Activated CD8-positive, alpha-beta T cell treated with anti-CD3 and anti-CD28 coated beads for 36 hours (primary cell): ENCODE measurements at regions not wholly inside any gene's neighbourhood (a gene's known extent, or its start where the extent isn't known, plus 50 kb on each side); places are given as distances from the start of the nearest gene placed in this dataset.

ENCODE experiments used
- ATAC-seq: fragments of 200-7000 bp; cut with Tn5 transposase; one replicate; pipeline ENCODE4 v1.10.0; 2021; ENCODE audit warnings: mild to moderate bottlenecking, moderate library complexity
- CTCF ChIA-PET: fragments of 350-600 bp; sonication (Branson Sonifier 250); formaldehyde crosslinking; loops from one replicate; lab custom pipeline; 2021; ENCODE audit warnings: antibody characterized with exemption; lab: Charles Lee
- POLR2A ChIA-PET: fragments of 350-600 bp; sonication (Branson Sonifier 250); formaldehyde crosslinking; loops from one replicate; lab custom pipeline; 2021; ENCODE audit warnings: antibody characterized with exemption; lab: Charles Lee
- DNase-seq: peaks from one replicate; pipeline ENCODE4 v3.0.0-alpha.2; 2020
- H3K27ac Mint-ChIP-seq: one replicate; pipeline ENCODE4 v1.8.0; 2021; ENCODE audit warnings: mild to moderate bottlenecking, mixed read lengths
- H3K27me3 Mint-ChIP-seq: one replicate; pipeline ENCODE4 v1.8.0; 2021; ENCODE audit warnings: mixed read lengths
- H3K36me3 Mint-ChIP-seq: one replicate; pipeline ENCODE4 v1.8.0; 2021; ENCODE audit warnings: low read depth, mixed read lengths
- H3K4me1 Mint-ChIP-seq: one replicate; pipeline ENCODE4 v1.8.0; 2021; ENCODE audit warnings: low read depth, mixed read lengths
- H3K4me3 Mint-ChIP-seq: one replicate; pipeline ENCODE4 v1.8.0; 2021; ENCODE audit warnings: mild to moderate bottlenecking, moderate library complexity, mixed read lengths
- H3K9me3 Mint-ChIP-seq: one replicate; pipeline ENCODE4 v1.8.0; 2021; ENCODE audit warnings: mixed read lengths
- intact Hi-C: fragments of 100-400 bp; cut with micrococcal nuclease; formaldehyde crosslinking; loops from one replicate; pipeline ENCODE4 v1.10.0; 2022
- TF ChIP-seq, protein P1 (sequence below): fragments of 200-600 bp; IDR thresholded peaks from one replicate; pipeline ENCODE4 v1.8.0; 2022; ENCODE audit warnings: antibody characterized with exemption, mild to moderate bottlenecking

DNA sequence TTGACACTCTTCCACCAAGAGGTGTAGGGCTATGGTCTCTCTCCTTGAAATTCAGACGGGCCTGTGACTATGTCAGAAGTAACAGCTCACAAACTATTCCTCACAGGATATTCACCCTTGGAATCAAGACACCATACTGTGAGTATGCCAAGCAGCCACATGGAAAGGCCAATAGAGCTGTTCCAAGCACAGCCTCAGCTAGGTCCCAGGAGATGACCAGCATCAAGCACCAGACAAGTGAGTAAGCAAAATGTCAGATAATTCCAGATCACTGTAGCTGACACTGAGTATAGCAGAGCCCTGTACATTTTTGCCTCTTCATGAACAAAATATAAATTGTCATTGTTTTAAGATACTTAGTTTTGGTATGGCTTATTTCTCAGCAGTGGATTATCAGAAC lies 88.1 kb upstream of the KCND2 start:
- intact Hi-C loops: no loop called here
- CTCF ChIA-PET: no interaction called here
- POLR2A ChIA-PET: no interaction called here
- TF ChIP-seq, protein P1, sequence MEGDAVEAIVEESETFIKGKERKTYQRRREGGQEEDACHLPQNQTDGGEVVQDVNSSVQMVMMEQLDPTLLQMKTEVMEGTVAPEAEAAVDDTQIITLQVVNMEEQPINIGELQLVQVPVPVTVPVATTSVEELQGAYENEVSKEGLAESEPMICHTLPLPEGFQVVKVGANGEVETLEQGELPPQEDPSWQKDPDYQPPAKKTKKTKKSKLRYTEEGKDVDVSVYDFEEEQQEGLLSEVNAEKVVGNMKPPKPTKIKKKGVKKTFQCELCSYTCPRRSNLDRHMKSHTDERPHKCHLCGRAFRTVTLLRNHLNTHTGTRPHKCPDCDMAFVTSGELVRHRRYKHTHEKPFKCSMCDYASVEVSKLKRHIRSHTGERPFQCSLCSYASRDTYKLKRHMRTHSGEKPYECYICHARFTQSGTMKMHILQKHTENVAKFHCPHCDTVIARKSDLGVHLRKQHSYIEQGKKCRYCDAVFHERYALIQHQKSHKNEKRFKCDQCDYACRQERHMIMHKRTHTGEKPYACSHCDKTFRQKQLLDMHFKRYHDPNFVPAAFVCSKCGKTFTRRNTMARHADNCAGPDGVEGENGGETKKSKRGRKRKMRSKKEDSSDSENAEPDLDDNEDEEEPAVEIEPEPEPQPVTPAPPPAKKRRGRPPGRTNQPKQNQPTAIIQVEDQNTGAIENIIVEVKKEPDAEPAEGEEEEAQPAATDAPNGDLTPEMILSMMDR: no peak
- no peak for DNase-seq
- no peak for ATAC-seq
- peaks cover 6% of the 10 kb centered on the region for H3K9me3 Mint-ChIP-seq
- H3K4me1 Mint-ChIP-seq: no peaks in the 10 kb centered on the region
- no peak overlapping the region for H3K27ac Mint-ChIP-seq
- H3K4me3 Mint-ChIP-seq: no peak overlapping the region
- H3K27me3 Mint-ChIP-seq: no peaks in the 10 kb centered on the region
- H3K36me3 Mint-ChIP-seq: no peaks in the 10 kb centered on the region

DNA sequence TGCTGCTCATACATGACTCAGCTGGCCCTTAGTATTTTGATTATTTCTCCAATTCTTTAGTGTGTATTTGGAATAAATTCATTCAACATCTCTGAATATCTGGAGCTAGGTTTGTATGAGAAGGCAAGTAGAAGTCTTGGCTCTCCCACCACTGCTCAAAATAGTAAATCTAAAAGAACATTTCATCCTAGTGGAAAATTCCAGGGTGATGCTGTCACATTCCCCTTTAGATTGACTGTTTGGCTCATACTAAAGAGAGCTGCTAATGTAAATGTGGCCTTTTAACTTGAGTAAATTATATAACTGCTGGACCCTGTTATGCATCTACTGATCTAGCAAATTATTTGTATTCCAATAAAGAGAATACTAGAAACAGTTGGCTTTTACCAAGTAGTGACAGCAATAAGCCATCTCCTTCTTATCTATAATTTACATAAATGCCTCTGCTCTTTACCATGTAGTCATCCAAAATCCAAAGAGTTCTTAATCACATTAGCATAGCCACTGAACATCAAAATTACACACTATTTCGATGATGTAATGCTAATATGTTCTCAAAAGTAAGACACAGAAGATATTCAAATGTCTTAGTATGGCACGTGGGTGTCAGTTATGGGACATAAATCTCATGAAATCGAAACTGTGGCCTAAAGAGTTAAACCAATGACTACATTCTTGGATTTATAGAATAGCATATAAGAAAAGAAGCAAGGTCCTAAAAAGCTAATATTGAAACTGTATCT lies 86.9 kb upstream of the KCND2 start:
- intact Hi-C loops: no loop called here
- ChIA-PET POLR2A (no interaction called here), CTCF (no interaction called here)

DNA sequence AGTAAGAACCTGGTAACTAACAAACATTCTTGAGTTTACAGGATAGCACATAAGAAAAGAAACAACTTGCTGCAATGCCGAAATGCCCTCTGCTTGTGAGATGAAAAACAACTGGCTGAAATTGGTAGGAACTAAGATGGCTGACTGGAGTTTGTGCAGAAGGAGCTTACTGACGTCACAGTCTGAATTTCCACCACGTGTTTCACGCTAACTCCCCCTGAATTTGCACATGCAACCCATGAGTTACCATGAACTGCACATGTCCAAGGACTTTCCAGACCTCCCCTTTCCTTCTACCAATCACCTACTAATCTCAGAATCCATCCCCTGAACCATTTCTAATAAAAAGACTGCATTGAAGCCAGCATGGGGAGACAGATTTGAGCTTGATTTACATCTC lies 86.3 kb upstream of the KCND2 start:
- CTCF ChIA-PET: no interaction called here
- no peak for DNase-seq
- Mint-ChIP-seq H3K4me3 (no peak overlapping the region), H3K27ac (no peak overlapping the region), H3K36me3 (no peaks in the 10 kb centered on the region), H3K4me1 (no peaks in the 10 kb centered on the region), H3K27me3 (no peaks in the 10 kb centered on the region), H3K9me3 (peaks cover 3% of the 10 kb centered on the region)
- TF ChIP-seq, protein P1: no peak
- intact Hi-C loops: no loop called here
- POLR2A ChIA-PET: no interaction called here
- no peak for ATAC-seq

More for the DNA sequence above, 86.9 kb upstream of the KCND2 start:
- Mint-ChIP-seq H3K4me1 (no peaks in the 10 kb centered on the region), H3K36me3 (no peaks in the 10 kb centered on the region), H3K27ac (no peak overlapping the region), H3K27me3 (no peaks in the 10 kb centered on the region), H3K9me3 (peaks cover 5% of the 10 kb centered on the region), H3K4me3 (no peak overlapping the region)
- no peak for ATAC-seq
- no peak for DNase-seq
- TF ChIP-seq, protein P1: no peak

DNA sequence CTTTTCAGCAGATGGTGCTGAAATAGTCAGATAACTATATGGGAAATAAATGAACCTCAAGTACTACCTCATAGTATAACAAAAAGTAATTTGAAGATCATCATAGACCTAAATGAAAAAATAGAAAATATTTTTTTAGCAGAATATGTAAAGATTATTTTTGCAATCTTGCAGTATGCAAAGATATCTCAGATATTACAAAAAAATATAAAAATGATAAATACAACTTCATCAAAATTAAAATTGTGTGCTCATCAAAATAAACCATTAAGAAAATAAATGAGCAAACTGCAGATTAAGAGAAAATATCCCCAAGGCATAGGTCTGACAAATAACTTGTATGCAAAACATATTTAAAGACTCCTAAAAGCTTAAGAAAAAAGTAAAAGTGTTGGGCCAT lies 83.4 kb upstream of the KCND2 start:
- ChIA-PET POLR2A (no interaction called here), CTCF (no interaction called here)
- no peak for ATAC-seq
- intact Hi-C loops: no loop called here
- no peaks in the 10 kb centered on the region for H3K4me1 Mint-ChIP-seq
- H3K27me3 Mint-ChIP-seq: no peaks in the 10 kb centered on the region
- TF ChIP-seq, protein P1: no peak
- H3K27ac Mint-ChIP-seq: no peak overlapping the region
- H3K9me3 Mint-ChIP-seq: peaks cover 3% of the 10 kb centered on the region
- no peak overlapping the region for H3K4me3 Mint-ChIP-seq
- no peaks in the 10 kb centered on the region for H3K36me3 Mint-ChIP-seq
- no peak for DNase-seq

DNA sequence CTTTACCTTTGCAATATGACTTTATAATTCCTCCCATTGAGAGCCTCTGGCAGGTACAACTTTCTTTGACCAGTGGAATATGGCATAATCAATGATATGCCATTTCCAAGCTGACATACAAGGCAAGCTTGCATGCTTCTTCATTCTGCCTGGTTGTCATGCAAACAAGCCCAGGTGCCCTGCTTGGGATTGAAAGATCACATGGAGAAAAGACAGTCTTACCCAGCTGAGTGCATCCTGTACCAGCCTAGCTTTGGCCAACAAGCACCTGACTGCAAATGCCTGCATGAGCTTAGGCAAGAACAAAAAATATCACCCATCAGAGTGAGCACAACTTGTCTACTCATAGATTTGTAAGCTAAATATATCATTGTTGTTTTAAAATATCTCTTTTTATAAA lies 82.9 kb upstream of the KCND2 start:
- POLR2A ChIA-PET: no interaction called here
- Mint-ChIP-seq H3K36me3 (no peaks in the 10 kb centered on the region), H3K27me3 (no peaks in the 10 kb centered on the region), H3K4me3 (no peak overlapping the region), H3K4me1 (no peaks in the 10 kb centered on the region), H3K9me3 (peaks cover 4% of the 10 kb centered on the region), H3K27ac (no peak overlapping the region)
- CTCF ChIA-PET: no interaction called here
- intact Hi-C loops: no loop called here
- TF ChIP-seq, protein P1: no peak
- DNase-seq (no peak), ATAC-seq (no peak)
